IMR-90 (cell line): ENCODE measurements at regions not wholly inside any gene's neighbourhood (a gene's known extent, or its start where the extent isn't known, plus 50 kb on each side); places are given as distances from the start of the nearest gene placed in this dataset.

Source experiments
- ATAC-seq: fragments of 200-7000 bp; cut with Tn5 transposase; 2 replicates; pipeline ENCODE4 v1.9.1; 2020; ENCODE audit warnings: low read depth, mild to moderate bottlenecking, moderate library complexity
- BruUV-seq: library from RNA; stranded (reverse); fragments of 400-500 nt; replicated peaks from 2 replicates; lab custom pipeline; 2021; lab: Mats Ljungman, UMichigan
- CTCF ChIA-PET: fragments of 300-600 bp; formaldehyde crosslinking; extraction: SDS; loops from one replicate; lab custom pipeline; 2021; ENCODE audit warnings: antibody characterized with exemption; lab: Yijun Ruan, JAX
- POLR2A ChIA-PET: fragments of 300-600 bp; sonication (Branson Sonifier 250); formaldehyde crosslinking; loops from one replicate; lab custom pipeline; 2022; ENCODE audit warnings: antibody characterized with exemption; ENCODE audit not compliant: unreplicated experiment; lab: Charles Lee
- DNase-seq: peaks from one replicate; pipeline ENCODE4 v3.0.0; 2013
- H2AFZ ChIP-seq: replicated peaks from 2 replicates; pipeline ENCODE3; 2013; ENCODE audit warnings: low read length, mild to moderate bottlenecking; ENCODE audit not compliant: poor library complexity
- H2AK5ac ChIP-seq: 2 replicates; pipeline ENCODE4 v1.6.1; 2013; ENCODE audit warnings: low read depth, low read length, inconsistent platforms
- H2AK9ac ChIP-seq: replicated peaks from 2 replicates; pipeline ENCODE3; 2013; ENCODE audit warnings: mild to moderate bottlenecking, low read depth, low read length, moderate library complexity; ENCODE audit not compliant: poor library complexity
- H2BK120ac ChIP-seq: 2 replicates; pipeline ENCODE4 v1.6.1; 2013; ENCODE audit warnings: low read depth, low read length, inconsistent platforms
- H2BK15ac ChIP-seq: 3 replicates; pipeline ENCODE4 v1.6.1; 2013; ENCODE audit warnings: low read depth, low read length, inconsistent platforms
- H2BK20ac ChIP-seq: 2 replicates; pipeline ENCODE4 v1.6.1; 2013; ENCODE audit warnings: low read depth, mild to moderate bottlenecking, inconsistent platforms, low read length, moderate library complexity
- H2BK5ac ChIP-seq: 2 replicates; pipeline ENCODE4 v1.6.1; 2013; ENCODE audit warnings: mild to moderate bottlenecking, low read depth, low read length, inconsistent platforms; ENCODE audit not compliant: poor library complexity, severe bottlenecking
- H3K14ac ChIP-seq: replicated peaks from 2 replicates; pipeline ENCODE4 v1.6.1; 2013; ENCODE audit warnings: low read depth, low read length, inconsistent platforms
- H3K18ac ChIP-seq: 2 replicates; pipeline ENCODE4 v1.6.1; 2013; ENCODE audit warnings: low read depth, low read length, control low read depth
- H3K23ac ChIP-seq: 2 replicates; pipeline ENCODE4 v1.6.1; 2013; ENCODE audit warnings: low read depth, low read length, inconsistent platforms
- H3K27ac ChIP-seq: 2 replicates; pipeline ENCODE4 v1.5.1; 2013; ENCODE audit warnings: mild to moderate bottlenecking, control low read depth, low read length; ENCODE audit not compliant: insufficient read depth
- H3K27me3 ChIP-seq: 2 replicates; pipeline ENCODE4 v1.6.1; 2013; ENCODE audit warnings: low read length; ENCODE audit not compliant: control insufficient read depth, insufficient read depth
- H3K36me3 ChIP-seq: 2 replicates; pipeline ENCODE4 v1.6.1; 2013; ENCODE audit warnings: low read length, mixed read lengths; ENCODE audit not compliant: control insufficient read depth, insufficient read depth
- H3K4ac ChIP-seq: 2 replicates; pipeline ENCODE4 v1.6.1; 2013; ENCODE audit warnings: low read depth, low read length, inconsistent platforms
- H3K4me1 ChIP-seq: 2 replicates; pipeline ENCODE4 v1.6.1; 2013; ENCODE audit warnings: low read length, mixed read lengths; ENCODE audit not compliant: control insufficient read depth, insufficient read depth
- H3K4me2 ChIP-seq: 2 replicates; pipeline ENCODE4 v1.6.1; 2013; ENCODE audit warnings: low read depth, mild to moderate bottlenecking, control low read depth, low read length, moderate library complexity
- H3K4me3 ChIP-seq: 2 replicates; pipeline ENCODE4 v1.5.1; 2013; ENCODE audit warnings: low read depth, mild to moderate bottlenecking, control low read depth, low read length, moderate library complexity; ENCODE audit not compliant: insufficient read depth
- H3K56ac ChIP-seq: 2 replicates; pipeline ENCODE4 v1.6.1; 2013; ENCODE audit warnings: low read length, inconsistent platforms; ENCODE audit not compliant: insufficient read depth; ENCODE audit errors: extremely low read depth
- H3K79me1 ChIP-seq, 2 experiments: 2 replicates each; pipeline ENCODE4 v1.6.1; 2013; ENCODE audit warnings: low read length in 2 of 2, inconsistent platforms in 1 of 2, low read depth in 1 of 2
- H3K9ac ChIP-seq: 2 replicates; pipeline ENCODE4 v1.6.1; 2013; ENCODE audit warnings: low read depth, low read length, control low read depth
- H3K9me1 ChIP-seq: 2 replicates; pipeline ENCODE4 v1.6.1; 2013; ENCODE audit warnings: low read length, inconsistent platforms; ENCODE audit not compliant: insufficient read depth
- H3K9me3 ChIP-seq: 2 replicates; pipeline ENCODE4 v1.6.1; 2013; ENCODE audit warnings: low read length; ENCODE audit not compliant: control insufficient read depth, insufficient read depth
- H4K20me1 ChIP-seq: 2 replicates; pipeline ENCODE4 v1.6.1; 2013; ENCODE audit warnings: low read length, inconsistent platforms; ENCODE audit not compliant: insufficient read depth
- H4K5ac ChIP-seq: 2 replicates; pipeline ENCODE4 v1.6.1; 2013; ENCODE audit warnings: mild to moderate bottlenecking, low read depth, low read length, control low read depth
- H4K8ac ChIP-seq, 2 experiments: 2 replicates each; pipeline ENCODE4 v1.6.1; 2013; ENCODE audit warnings: low read depth in 2 of 2, low read length in 2 of 2, control low read depth in 1 of 2, inconsistent platforms in 1 of 2
- H4K91ac ChIP-seq: 2 replicates; pipeline ENCODE4 v1.6.1; 2013; ENCODE audit warnings: low read depth, low read length, inconsistent platforms; ENCODE audit not compliant: insufficient read depth
- CHD1 ChIP-seq: IDR thresholded peaks from 2 replicates; pipeline ENCODE4 v1.6.1; 2012; ENCODE audit warnings: low read depth, low read length, improper control_type of control experiment
- FOS ChIP-seq: fragments of 150-350 bp; IDR thresholded peaks from 2 replicates; pipeline ENCODE4 v1.6.1; 2016; ENCODE audit warnings: low read depth, low read length
- MAZ ChIP-seq: IDR thresholded peaks from 2 replicates; pipeline ENCODE4 v1.6.1; 2012; ENCODE audit warnings: low read depth, mild to moderate bottlenecking, low read length, improper control_type of control experiment, moderate library complexity, borderline replicate concordance
- NFE2L2 ChIP-seq: fragments of 150-350 bp; IDR thresholded peaks from 2 replicates; pipeline ENCODE4 v1.6.1; 2016; ENCODE audit warnings: low read depth, mild to moderate bottlenecking, low read length
- POLR2A ChIP-seq: IDR thresholded peaks from 2 replicates; pipeline ENCODE4 v1.6.1; 2012; ENCODE audit warnings: mild to moderate bottlenecking, low read depth, low read length
- USF2 ChIP-seq: fragments of 150-350 bp; IDR thresholded peaks from 2 replicates; pipeline ENCODE4 v1.6.1; 2017; ENCODE audit warnings: mild to moderate bottlenecking, antibody characterized with exemption, low read length, low read depth
- dilution Hi-C: fragments of 300-500 bp; cut with HindIII; formaldehyde crosslinking; loops from one replicate; pipeline ENCODE4 v1.14.3; 2018; ENCODE audit warnings: low sequenced_read_pairs; ENCODE audit not compliant: unreplicated experiment
- in situ Hi-C: fragments of 300-500 bp; cut with MboI; formaldehyde crosslinking; loops from 3 replicates; pipeline ENCODE4 v1.14.3; 2019; ENCODE audit warnings: low sequenced_read_pairs, inconsistent platforms, mixed read lengths
- intact Hi-C: fragments of 100-400 bp; cut with micrococcal nuclease; formaldehyde crosslinking; loops from 2 replicates; pipeline ENCODE4 v1.10.0; 2022

GRCh38 chr2:192377173-192377572 lies 182.4 kb upstream of the TMEFF2 start:
- H4K5ac ChIP-seq: no peak overlapping the region
- intact Hi-C loops (no loop called here), in situ Hi-C loops (no loop called here), dilution Hi-C loops (no loop called here)
- no peaks in the 10 kb centered on the region for H3K79me1 ChIP-seq
- H3K27me3 ChIP-seq: no peaks in the 10 kb centered on the region
- H2BK15ac ChIP-seq: no peak overlapping the region
- DNase-seq (no peak), ATAC-seq (no peak)
- no peak overlapping the region for H4K91ac ChIP-seq
- no peak overlapping the region for H3K23ac ChIP-seq
- H4K20me1 ChIP-seq: no peaks in the 10 kb centered on the region
- BruUV-seq: no TSS peak
- H2BK5ac ChIP-seq: no peak overlapping the region
- H3K56ac ChIP-seq: no peak overlapping the region
- H3K27ac ChIP-seq: no peak overlapping the region
- POLR2A ChIA-PET: no interaction called here
- H3K9me3 ChIP-seq: no peaks in the 10 kb centered on the region
- no peaks in the 10 kb centered on the region for H3K36me3 ChIP-seq
- no peak overlapping the region for H3K9ac ChIP-seq
- TF ChIP-seq FOS: no peak
- TF ChIP-seq MAZ: no peak
- TF ChIP-seq USF2: no peak
- TF ChIP-seq CHD1: no peak
- no peak for TF ChIP-seq NFE2L2
- no peak for TF ChIP-seq POLR2A
- H2AK9ac ChIP-seq: no peak overlapping the region
- H3K14ac ChIP-seq: no peak overlapping the region
- H4K8ac ChIP-seq: no peak overlapping the region
- H3K4me2 ChIP-seq: no peak overlapping the region
- CTCF ChIA-PET: no interaction called here
- no peaks in the 10 kb centered on the region for H3K4me1 ChIP-seq
- no peak overlapping the region for H2AK5ac ChIP-seq
- H2BK120ac ChIP-seq: no peak overlapping the region
- H2BK20ac ChIP-seq: no peak overlapping the region
- H3K4me3 ChIP-seq: no peak overlapping the region
- H3K9me1 ChIP-seq: no peaks in the 10 kb centered on the region
- H2AFZ ChIP-seq: no peak overlapping the region
- H3K18ac ChIP-seq: no peak overlapping the region
- H3K4ac ChIP-seq: no peak overlapping the region
